ENCODE measurements at regions not wholly inside any gene's neighbourhood (a gene's known extent, or its start where the extent isn't known, plus 50 kb on each side); places are given as distances from the start of the nearest gene placed in this dataset.

- ATAC-seq (no peak), DNase-seq (no peak)
These were observed 106.8 kb upstream of the C1orf21 start for GRCh38 chr1:184279911-184280458.

- ATAC-seq (no peak), DNase-seq (no peak)
These were observed 102.8 kb upstream of the C1orf21 start for GRCh38 chr1:184283999-184284398.

GRCh38 chr1:184284900-184285299 is 101.9 kb upstream of the C1orf21 start:
- ATAC-seq = no peak

GRCh38 chr1:184285401-184286087 is 101.3 kb upstream of the C1orf21 start:
- ATAC-seq (no peak), DNase-seq (no peak)

More at GRCh38 chr1:184284900-184285299, 101.9 kb upstream of the C1orf21 start:
- DNase-seq = no peak

- DNase-seq = no peak
- no peak for ATAC-seq
These were observed 99.8 kb upstream of the C1orf21 start for GRCh38 chr1:184287001-184287400.

GRCh38 chr1:184289825-184290550 is 96.8 kb upstream of the C1orf21 start:
- ATAC-seq = no peak

GRCh38 chr1:184291701-184292100 is 95.1 kb upstream of the C1orf21 start:
- ATAC-seq = no peak

More at GRCh38 chr1:184289825-184290550, 96.8 kb upstream of the C1orf21 start:
- DNase-seq = no peak

GRCh38 chr1:184292101-184292500 is 94.7 kb upstream of the C1orf21 start:
- DNase-seq (no peak), ATAC-seq (no peak)

More at GRCh38 chr1:184291701-184292100, 95.1 kb upstream of the C1orf21 start:
- DNase-seq = no peak

- no peak for DNase-seq
These were observed 92.7 kb upstream of the C1orf21 start for GRCh38 chr1:184294101-184294500.

GRCh38 chr1:184296466-184297243 is 90.2 kb upstream of the C1orf21 start:
- no peak for DNase-seq
- ATAC-seq = no peak

More at GRCh38 chr1:184294101-184294500, 92.7 kb upstream of the C1orf21 start:
- ATAC-seq = no peak

GRCh38 chr1:184297244-184297750 is 89.5 kb upstream of the C1orf21 start:
- no peak for DNase-seq
- no peak for ATAC-seq

GRCh38 chr1:184298440-184299405 is 88.1 kb upstream of the C1orf21 start:
- ATAC-seq (no peak), DNase-seq (no peak)

GRCh38 chr1:184299406-184299790 is 87.4 kb upstream of the C1orf21 start:
- DNase-seq = no peak
- no peak for ATAC-seq

GRCh38 chr1:184299796-184300195 is 87.0 kb upstream of the C1orf21 start:
- no peak for ATAC-seq
- no peak for DNase-seq

- ATAC-seq = no peak
- DNase-seq = no peak
These were observed 86.4 kb upstream of the C1orf21 start for GRCh38 chr1:184300446-184300845.

GRCh38 chr1:184301227-184301626 is 85.6 kb upstream of the C1orf21 start:
- ATAC-seq (no peak), DNase-seq (no peak)

GRCh38 chr1:184302346-184302745 is 84.5 kb upstream of the C1orf21 start:
- ATAC-seq = no peak
- DNase-seq = no peak

- DNase-seq (no peak), ATAC-seq (no peak)
These were observed 76.5 kb upstream of the C1orf21 start for GRCh38 chr1:184310157-184310819.

- ATAC-seq (no peak), DNase-seq (no peak)
These were observed 75.2 kb upstream of the C1orf21 start for GRCh38 chr1:184311580-184311979.

GRCh38 chr1:184315254-184315653 is 71.6 kb upstream of the C1orf21 start:
- ATAC-seq = no peak
- no peak for DNase-seq

- DNase-seq (no peak), ATAC-seq (no peak)
These were observed 67.0 kb upstream of the C1orf21 start for GRCh38 chr1:184319879-184320278.
